Nucleus accumbens (tissue), 56 donors: ENCODE measurements at regions not wholly inside any gene's neighbourhood (a gene's known extent, or its start where the extent isn't known, plus 50 kb on each side); places are given as distances from the start of the nearest gene placed in this dataset.
A peak's percentile ranks its signal among the peaks of the same experiment; 100 is the strongest.

Source experiments
- DNase-seq, 56 donors: peaks; one replicate each; lab custom pipeline; 2025; lab: John Stamatoyannopoulos, UW

GRCh38 chr14:42138406-42138805, 531.7 kb downstream of the LRFN5 start:
- no peak for DNase-seq

- no peak for DNase-seq
These were observed 524.1 kb downstream of the LRFN5 start for GRCh38 chr14:42130815-42131214.

- no peak for DNase-seq
These were observed 516.9 kb downstream of the LRFN5 start for GRCh38 chr14:42123526-42123925.

DNA sequence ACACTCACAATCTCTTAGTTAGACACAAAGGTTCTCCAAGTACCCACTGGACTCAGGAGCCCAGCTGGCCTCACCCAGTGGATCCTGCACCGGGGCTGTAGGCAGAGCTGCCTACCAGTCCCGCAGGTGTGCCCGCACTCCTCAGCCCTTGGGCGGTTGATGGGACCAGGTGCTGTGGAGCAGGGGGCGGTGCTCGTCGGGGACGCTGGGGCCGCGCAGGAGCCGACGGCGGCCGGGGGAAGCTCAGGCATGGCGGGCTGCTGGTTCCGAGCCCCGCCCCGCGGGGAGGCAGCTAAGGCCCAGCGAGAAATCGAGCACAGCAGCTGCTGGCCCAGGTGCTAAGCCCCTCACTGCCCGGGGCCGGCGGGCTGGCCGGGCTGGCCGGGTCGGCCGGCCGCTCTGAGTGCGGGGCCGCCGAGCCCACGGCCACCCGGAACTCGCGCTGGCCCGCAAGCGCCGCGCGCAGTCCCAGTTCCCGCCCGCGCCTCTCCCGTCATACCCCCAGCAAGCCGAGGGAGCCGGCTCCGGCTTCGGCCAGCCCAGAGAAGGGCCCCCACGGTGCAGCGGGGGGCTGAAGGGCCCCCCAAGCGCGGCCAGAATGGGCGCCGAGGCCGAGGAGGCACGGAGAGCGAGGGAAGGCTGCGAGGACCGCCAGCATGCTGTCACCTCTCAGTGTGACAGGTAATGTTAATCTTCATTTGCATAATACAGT, 506.8 kb downstream of the LRFN5 start:
- no peak for DNase-seq

DNA sequence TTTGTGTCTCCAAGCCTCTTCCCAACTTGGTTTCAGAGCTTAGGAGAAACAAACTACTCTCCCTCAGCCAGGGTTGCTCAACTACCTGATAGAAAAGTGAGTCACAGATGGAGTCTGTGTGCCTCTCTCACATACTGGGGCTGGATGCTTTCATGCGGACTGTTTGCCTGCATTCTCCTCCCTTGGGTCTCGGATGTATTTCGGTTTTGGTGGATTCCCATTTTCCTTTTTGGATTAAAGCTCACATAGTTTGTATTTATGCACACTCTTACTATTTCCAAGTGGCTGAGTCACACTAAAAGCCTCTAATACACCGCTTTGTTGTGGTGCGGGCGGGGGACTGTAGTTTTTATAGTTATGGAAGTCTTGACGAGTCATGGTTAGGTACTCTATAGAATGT, 505.4 kb downstream of the LRFN5 start:
- no peak for DNase-seq

GRCh38 chr14:42111355-42111754, 504.7 kb downstream of the LRFN5 start:
- DNase-seq, result no peak

GRCh38 chr14:42110167-42110566, 503.5 kb downstream of the LRFN5 start:
- no peak for DNase-seq

DNA sequence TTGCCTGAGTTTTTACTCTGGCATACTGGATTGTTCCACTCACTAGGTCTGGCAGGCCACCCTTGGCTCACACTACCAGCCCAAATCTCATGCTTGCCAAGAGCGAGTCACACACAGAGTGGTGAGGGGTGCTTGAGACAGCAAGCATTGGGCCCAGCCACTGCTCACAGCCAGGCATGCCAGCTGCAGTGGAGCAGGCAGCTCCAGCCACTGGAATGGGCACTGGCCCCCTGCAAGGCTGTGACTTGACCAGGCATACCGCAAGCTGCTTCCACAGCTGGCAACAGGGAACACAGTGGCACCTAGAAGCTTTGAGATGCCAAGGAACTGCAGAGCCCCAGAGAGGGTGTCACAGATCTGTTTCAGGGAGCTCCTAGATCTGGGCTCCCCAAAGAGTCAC, 488.5 kb downstream of the LRFN5 start:
- DNase-seq, result peak in 1 of 56 donors; percentile 1

DNA sequence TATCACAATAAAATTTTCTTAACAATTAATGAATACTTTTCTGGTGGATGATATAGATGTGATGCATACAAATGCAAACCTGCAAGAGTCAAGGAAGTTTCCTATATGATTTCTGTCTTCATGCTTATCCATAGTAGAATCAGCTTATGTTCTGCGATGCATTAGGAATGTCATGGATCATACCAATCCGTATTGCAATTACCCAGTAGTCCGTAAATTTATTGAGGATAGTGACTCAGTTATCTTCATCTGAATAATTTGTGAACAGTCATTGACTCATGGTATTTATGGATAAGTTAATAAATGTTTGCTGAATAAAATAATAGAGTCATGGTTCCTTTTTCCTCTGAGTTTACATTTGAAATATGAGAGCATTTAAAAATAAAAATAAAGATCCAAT, 483.4 kb downstream of the LRFN5 start:
- no peak for DNase-seq

- no peak for DNase-seq
These were observed 473.2 kb downstream of the LRFN5 start for GRCh38 chr14:42079911-42080310.

DNA sequence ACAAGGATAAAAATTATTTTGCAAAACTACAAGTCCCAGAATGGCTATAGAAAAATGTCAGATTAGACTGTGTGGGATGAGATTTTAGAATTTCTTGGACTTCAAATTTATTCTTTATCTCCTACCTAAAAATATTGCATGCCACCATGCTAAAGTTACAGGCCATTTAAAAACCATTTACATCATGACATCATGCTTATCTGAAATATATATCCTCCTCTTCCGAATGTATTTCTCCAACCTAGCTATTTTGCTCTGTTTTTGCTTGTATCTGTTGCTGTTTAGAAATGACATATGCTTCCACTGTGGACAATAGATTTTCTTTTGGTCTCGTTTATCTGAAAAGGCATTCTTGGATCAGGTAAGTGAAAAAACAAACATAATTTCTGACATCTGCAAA, 471.7 kb downstream of the LRFN5 start:
- DNase-seq, result no peak

- DNase-seq, result no peak
These were observed 463.4 kb downstream of the LRFN5 start for GRCh38 chr14:42070031-42070430.

GRCh38 chr14:42057111-42057510, 450.4 kb downstream of the LRFN5 start:
- no peak for DNase-seq

DNA sequence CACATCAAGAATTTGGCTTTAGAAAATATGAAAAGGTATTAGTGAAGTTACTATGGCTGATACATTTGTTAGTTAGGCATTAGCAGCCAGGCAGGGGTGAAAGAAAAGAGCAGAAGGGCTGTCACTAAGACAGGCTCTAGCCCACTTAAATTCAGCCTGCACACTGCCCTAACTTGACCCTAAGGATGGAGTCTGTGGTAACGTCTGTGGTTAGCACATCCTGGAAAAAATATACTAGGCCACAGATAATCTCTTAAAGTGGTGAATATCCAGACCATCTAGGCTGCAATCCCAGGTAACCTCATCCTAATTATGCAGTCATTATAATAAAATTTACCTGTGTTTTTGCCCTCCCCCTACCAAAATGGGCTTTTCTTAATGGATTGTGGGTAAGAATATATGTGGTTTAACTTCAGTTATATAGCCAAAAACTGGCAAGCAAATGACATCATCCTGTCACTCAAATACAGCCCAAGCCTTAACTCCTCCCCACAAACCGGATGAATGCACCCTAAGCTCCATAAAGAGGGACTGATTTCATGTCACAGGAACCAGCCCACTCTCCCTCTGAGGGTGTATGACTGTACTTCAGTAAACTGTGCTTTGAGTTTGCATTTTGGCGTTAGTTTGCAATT, 440.9 kb downstream of the LRFN5 start:
- DNase-seq, result no peak

- no peak for DNase-seq
These were observed 438.7 kb downstream of the LRFN5 start for GRCh38 chr14:42045383-42045782.

GRCh38 chr14:42028607-42029006, 421.9 kb downstream of the LRFN5 start:
- no peak for DNase-seq

GRCh38 chr14:42027271-42027670, 420.6 kb downstream of the LRFN5 start:
- no peak for DNase-seq

DNA sequence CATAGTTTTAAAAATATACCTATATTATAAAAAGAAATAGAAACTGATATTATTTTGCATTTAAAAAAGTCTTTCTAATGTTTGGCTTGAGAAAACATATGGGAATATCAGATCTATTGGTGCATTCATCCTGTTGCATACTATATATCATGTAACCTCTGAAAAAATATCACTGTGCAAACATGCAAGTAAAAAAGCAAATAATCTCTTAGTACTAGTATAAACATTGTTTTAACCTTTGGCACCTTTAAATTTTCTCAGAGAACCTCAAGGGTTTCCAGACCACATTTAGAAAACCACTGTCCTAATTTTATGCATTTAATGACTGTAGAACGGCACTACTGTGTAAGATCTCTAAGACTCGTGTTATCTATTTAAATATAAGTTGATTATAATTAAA, 416.8 kb downstream of the LRFN5 start:
- DNase-seq, result no peak

DNA sequence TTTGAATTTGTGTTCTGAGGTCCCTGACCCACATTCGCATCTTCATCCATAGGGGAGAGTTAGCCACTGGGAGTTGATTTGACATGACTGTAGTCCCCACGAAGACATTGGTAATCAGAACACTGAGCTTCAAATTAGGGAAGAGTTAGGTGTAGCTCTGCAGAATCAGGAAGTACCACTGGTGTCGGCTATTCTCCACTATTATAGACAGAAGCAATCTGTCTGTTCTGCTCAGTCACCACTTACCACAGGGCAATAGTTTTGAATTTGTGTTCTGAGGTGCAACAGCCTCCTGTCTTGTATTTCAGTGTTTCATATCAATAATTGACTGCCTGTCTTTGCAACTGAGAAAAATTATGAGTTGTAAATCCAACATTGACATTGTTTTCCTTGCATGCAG, 407.6 kb downstream of the LRFN5 start:
- no peak for DNase-seq

DNA sequence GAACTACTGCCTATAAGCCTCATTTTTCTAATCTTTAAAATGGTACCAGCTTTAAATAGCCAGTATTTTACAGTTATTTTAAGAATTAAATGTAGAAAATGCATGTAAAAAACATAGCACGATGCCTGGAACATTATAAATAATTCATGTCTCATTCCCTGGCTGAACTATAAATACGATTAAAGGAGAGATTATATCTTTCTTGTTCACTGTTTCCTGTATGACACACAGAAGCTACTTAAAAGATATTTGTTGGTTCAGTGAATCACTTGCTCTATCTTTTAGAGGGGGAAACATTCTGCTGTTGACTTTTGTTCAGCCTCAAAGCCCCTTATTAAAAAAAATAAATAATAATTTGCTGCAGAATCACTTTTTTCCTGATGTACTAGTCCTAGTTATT, 406.9 kb downstream of the LRFN5 start:
- DNase-seq, result no peak

GRCh38 chr14:42013153-42013552, 406.5 kb downstream of the LRFN5 start:
- DNase-seq, result no peak

GRCh38 chr14:42011221-42011620, 404.5 kb downstream of the LRFN5 start:
- no peak for DNase-seq

DNA sequence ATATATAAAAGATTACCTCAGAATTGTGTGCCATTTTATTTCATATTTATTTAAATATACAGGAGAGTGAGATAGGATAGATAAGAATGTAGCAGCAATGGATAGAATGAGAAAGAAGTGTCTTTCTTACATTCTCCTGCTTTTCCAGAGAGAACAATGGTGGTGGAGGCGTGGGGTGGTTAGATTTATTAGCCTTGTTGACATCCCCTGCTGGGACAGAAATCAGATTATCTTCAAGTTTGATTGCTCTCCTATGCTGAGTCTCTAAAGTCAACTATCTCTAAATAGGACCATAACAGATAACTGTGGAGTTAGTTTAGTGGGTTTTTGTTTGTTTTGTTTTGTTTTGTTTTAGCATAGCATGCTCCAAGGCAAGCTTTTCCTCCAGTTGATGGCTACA, 397.6 kb downstream of the LRFN5 start:
- no peak for DNase-seq
